IPS DF 6.9 (cell line): ENCODE measurements at regions not wholly inside any gene's neighbourhood (a gene's known extent, or its start where the extent isn't known, plus 50 kb on each side); places are given as distances from the start of the nearest gene placed in this dataset.
"Not testable (repeated sequence)": the region's sequence is repeated elsewhere in the genome, so short reads cannot be mapped to it uniquely, and the experiment has no call there.

Source experiments
- DNase-seq: peaks from one replicate; pipeline ENCODE4 v3.0.0-alpha.2; 2013; ENCODE audit warnings: low read depth, low spot score
- H3K27ac ChIP-seq: one replicate; pipeline ENCODE4 v1.5.1; 2013; ENCODE audit warnings: low read length, control low read depth
- H3K27me3 ChIP-seq: 2 replicates; pipeline ENCODE4 v1.6.1; 2013; ENCODE audit warnings: mild to moderate bottlenecking, low read length; ENCODE audit not compliant: control insufficient read depth, insufficient read depth
- H3K36me3 ChIP-seq: 2 replicates; pipeline ENCODE4 v1.6.1; 2013; ENCODE audit warnings: low read length; ENCODE audit not compliant: control insufficient read depth, insufficient read depth
- H3K4me1 ChIP-seq: 2 replicates; pipeline ENCODE4 v1.6.1; 2013; ENCODE audit warnings: low read length; ENCODE audit not compliant: control insufficient read depth, insufficient read depth
- H3K4me3 ChIP-seq: 2 replicates; pipeline ENCODE4 v1.5.1; 2013; ENCODE audit warnings: mild to moderate bottlenecking, low read length
- H3K9me3 ChIP-seq: 2 replicates; pipeline ENCODE4 v1.6.1; 2013; ENCODE audit warnings: low read length, inconsistent platforms; ENCODE audit not compliant: control insufficient read depth, insufficient read depth
- WGBS: extraction: QIAGEN DNeasy Blood & Tissue Kit; methylation state at CpG from one replicate; pipeline ENCODE4 v1.1.7; 2013; ENCODE audit warnings: mixed read lengths, missing lambda C conversion rate; ENCODE audit not compliant: insufficient read length, insufficient coverage; 5-methylcytosine and 5-hydroxymethylcytosine counted together

GRCh38 chr22:49349181-49349835 is 478.4 kb downstream of the BRD1 start:
- Histone ChIP-seq H3K27ac (no peak overlapping the region), H3K4me1 (no peaks in the 10 kb centered on the region), H3K4me3 (no peak overlapping the region), H3K27me3 (no peaks in the 10 kb centered on the region), H3K36me3 (no peaks in the 10 kb centered on the region; the same call in 1 of the 2 replicates), H3K9me3 (peaks cover 33% of the 10 kb centered on the region)
- DNase-seq: no peak
- no CpG with 5 or more reads among the region's 18 CpGs for whole genome bisulfite sequencing

DNA sequence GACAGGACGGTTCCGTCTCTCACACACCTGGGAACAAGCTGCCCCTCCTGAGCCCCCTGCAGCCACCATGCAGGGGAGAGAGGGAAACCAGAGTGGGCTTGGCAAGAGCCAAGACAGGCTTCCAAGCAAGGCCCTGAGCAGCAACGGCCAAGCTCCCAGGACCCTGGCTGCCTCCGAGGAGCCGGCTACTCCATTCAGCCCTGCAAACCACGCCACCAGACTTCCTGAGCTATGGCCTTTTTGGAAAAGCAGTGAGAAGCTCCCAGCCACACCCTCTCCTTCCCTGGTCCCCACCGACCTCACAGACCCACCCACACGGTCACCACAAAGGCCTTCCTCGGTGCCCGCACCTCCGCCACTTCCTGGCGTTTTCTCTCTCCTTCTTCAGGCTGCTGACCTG is 479.0 kb downstream of the BRD1 start:
- Histone ChIP-seq H3K4me1 (no peaks in the 10 kb centered on the region), H3K4me3 (no peak overlapping the region), H3K9me3 (peaks cover 33% of the 10 kb centered on the region), H3K36me3 (no peaks in the 10 kb centered on the region; the same call in 1 of the 2 replicates), H3K27me3 (no peaks in the 10 kb centered on the region), H3K27ac (no peak overlapping the region)
- no CpG with 5 or more reads among the region's 12 CpGs for WGBS
- DNase-seq: no peak

GRCh38 chr22:49347376-49347775 is 480.3 kb downstream of the BRD1 start:
- DNase-seq: no peak
- no CpG with 5 or more reads among the region's 9 CpGs for WGBS
- Histone ChIP-seq H3K36me3 (no peaks in the 10 kb centered on the region; the same call in 1 of the 2 replicates), H3K27ac (no peak overlapping the region), H3K4me1 (no peaks in the 10 kb centered on the region), H3K27me3 (no peaks in the 10 kb centered on the region), H3K4me3 (no peak overlapping the region), H3K9me3 (peaks cover 32% of the 10 kb centered on the region)

DNA sequence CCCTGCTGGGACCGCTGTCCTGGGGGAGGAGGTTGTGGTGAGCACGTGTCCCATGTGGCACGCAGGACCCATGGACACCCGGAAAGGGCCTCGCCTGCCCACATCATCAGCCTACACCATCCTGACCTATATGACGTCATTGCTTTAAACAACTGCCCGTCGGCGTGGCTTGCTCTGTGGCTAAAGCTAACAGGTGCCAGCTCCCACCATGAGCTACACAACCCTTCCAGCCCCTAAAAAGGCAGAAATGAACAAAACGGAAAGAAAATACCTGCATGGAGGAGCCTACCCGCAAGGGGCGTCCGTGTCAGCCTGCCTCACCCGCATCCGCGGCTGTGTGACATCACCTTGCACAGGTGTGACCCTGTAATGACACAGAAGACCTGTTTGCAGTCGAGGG is 481.8 kb downstream of the BRD1 start:
- H3K27ac ChIP-seq: no peak overlapping the region
- peaks cover 38% of the 10 kb centered on the region for H3K9me3 ChIP-seq
- H3K4me3 ChIP-seq: no peak overlapping the region
- H3K4me1 ChIP-seq: no peaks in the 10 kb centered on the region
- no peaks in the 10 kb centered on the region for H3K36me3 ChIP-seq
- DNase-seq: no peak
- WGBS: no CpG with 5 or more reads among the region's 17 CpGs
- no peaks in the 10 kb centered on the region for H3K27me3 ChIP-seq

- WGBS: no CpG with 5 or more reads among the region's 7 CpGs
These were observed 483.0 kb downstream of the BRD1 start for GRCh38 chr22:49344656-49345055.

DNA sequence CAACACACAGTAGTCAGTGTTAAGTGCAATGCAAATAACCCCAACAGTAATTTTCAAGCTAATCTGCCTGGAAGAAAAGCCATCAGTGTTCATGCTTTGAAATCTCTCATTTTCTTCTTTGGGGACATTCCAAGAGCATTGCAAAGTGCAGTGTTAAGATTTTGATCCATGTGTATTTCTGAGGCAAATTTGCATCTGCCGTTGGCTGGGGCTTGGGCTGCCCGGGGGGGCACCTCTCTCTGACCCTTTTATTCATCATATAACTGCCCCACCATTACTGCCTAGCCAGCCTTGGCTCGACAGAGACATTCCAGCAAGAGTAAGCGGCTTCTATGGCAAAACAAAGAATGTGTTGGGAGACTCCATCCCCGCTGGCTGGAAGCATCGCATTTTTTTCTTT is 483.5 kb downstream of the BRD1 start:
- Histone ChIP-seq H3K4me3 (no peak overlapping the region), H3K36me3 (no peaks in the 10 kb centered on the region), H3K9me3 (peaks cover 34% of the 10 kb centered on the region), H3K27me3 (no peaks in the 10 kb centered on the region), H3K4me1 (no peaks in the 10 kb centered on the region), H3K27ac (no peak overlapping the region)
- no CpG with 5 or more reads among the region's 6 CpGs for WGBS
- no peak for DNase-seq

More at GRCh38 chr22:49344656-49345055, 483.0 kb downstream of the BRD1 start:
- H3K27me3 ChIP-seq: no peaks in the 10 kb centered on the region
- DNase-seq: no peak
- H3K27ac ChIP-seq: no peak overlapping the region
- H3K4me1 ChIP-seq: no peaks in the 10 kb centered on the region
- peaks cover 37% of the 10 kb centered on the region for H3K9me3 ChIP-seq
- no peak overlapping the region for H3K4me3 ChIP-seq
- H3K36me3 ChIP-seq: no peaks in the 10 kb centered on the region

GRCh38 chr22:49340406-49340805 is 487.3 kb downstream of the BRD1 start:
- no peaks in the 10 kb centered on the region for H3K4me1 ChIP-seq
- H3K27ac ChIP-seq: no peak overlapping the region
- no CpG with 5 or more reads among the region's 8 CpGs for WGBS
- no peak for DNase-seq
- no peaks in the 10 kb centered on the region for H3K36me3 ChIP-seq
- peaks cover 13% of the 10 kb centered on the region for H3K9me3 ChIP-seq
- H3K4me3 ChIP-seq: no peak overlapping the region
- no peaks in the 10 kb centered on the region for H3K27me3 ChIP-seq

- DNase-seq, H3K36me3 ChIP-seq, H3K4me1 ChIP-seq, H3K27me3 ChIP-seq, H3K27ac ChIP-seq, H3K4me3 ChIP-seq: not testable (repeated sequence)
- peaks cover 13% of the 10 kb centered on the region for H3K9me3 ChIP-seq
- WGBS: no CpG with 5 or more reads among the region's 10 CpGs
These were observed 491.2 kb downstream of the BRD1 start for GRCh38 chr22:49336483-49336882.

- DNase-seq: no peak
- peaks cover 13% of the 10 kb centered on the region for H3K9me3 ChIP-seq
- H3K36me3 ChIP-seq: no peaks in the 10 kb centered on the region
- WGBS: no CpG with 5 or more reads among the region's 10 CpGs
- H3K4me3 ChIP-seq: no peak overlapping the region
- no peak overlapping the region for H3K27ac ChIP-seq
- H3K27me3 ChIP-seq: no peaks in the 10 kb centered on the region
- H3K4me1 ChIP-seq: no peaks in the 10 kb centered on the region
These were observed 492.7 kb downstream of the BRD1 start for GRCh38 chr22:49334976-49335375.

DNA sequence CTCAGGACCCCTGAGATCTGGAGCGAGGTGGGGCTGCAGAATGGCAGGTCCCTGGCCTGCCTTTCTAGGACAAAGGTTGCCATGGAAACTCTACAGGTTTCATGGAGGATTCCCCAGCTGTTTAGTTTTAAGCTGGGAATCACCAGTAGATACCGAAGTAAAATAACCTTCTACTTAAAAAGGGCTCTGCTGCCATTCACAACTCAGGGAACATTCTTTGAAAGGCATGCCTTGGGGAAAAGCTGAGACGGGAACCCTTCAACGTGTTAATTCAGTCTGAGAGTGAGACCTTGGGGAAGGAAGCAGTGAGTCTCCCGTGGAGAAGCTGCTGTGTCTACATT is 493.3 kb downstream of the BRD1 start:
- H3K9me3 ChIP-seq: peaks cover 13% of the 10 kb centered on the region
- H3K4me1 ChIP-seq: no peaks in the 10 kb centered on the region
- no peak overlapping the region for H3K4me3 ChIP-seq
- WGBS: no CpG with 5 or more reads among the region's 5 CpGs
- H3K27ac ChIP-seq: no peak overlapping the region
- H3K27me3 ChIP-seq: no peaks in the 10 kb centered on the region
- DNase-seq: no peak
- no peaks in the 10 kb centered on the region for H3K36me3 ChIP-seq

DNA sequence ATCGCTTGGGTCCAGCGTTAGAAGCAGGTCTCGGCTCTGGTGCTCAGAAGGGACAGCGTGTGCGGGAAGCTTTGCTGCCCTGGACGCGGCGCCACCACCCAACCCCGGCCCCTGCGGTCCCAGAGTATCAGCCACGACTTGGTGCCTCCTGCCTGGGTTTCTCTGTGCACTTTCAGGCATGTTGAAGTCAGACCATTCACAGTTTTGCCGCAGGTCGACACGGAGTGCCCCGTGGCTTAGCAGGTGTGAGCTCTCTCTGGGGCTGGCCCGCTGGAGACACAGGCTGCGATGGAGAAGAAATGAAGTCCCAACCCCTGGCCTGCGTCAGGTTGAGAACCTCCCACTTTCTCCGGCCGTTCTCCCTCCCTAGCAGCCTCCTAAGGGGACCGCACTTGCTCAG is 494.5 kb downstream of the BRD1 start:
- Histone ChIP-seq H3K9me3 (peaks cover 16% of the 10 kb centered on the region), H3K4me1 (no peaks in the 10 kb centered on the region), H3K27me3 (no peaks in the 10 kb centered on the region), H3K36me3 (no peaks in the 10 kb centered on the region; the same call in 1 of the 2 replicates), H3K27ac (no peak overlapping the region), H3K4me3 (no peak overlapping the region)
- DNase-seq: no peak
- WGBS: no CpG with 5 or more reads among the region's 21 CpGs
